ENCODE measurements at regions not wholly inside any gene's neighbourhood (a gene's known extent, or its start where the extent isn't known, plus 50 kb on each side); places are given as distances from the start of the nearest gene placed in this dataset.
"Not testable (repeated sequence)": the region's sequence is repeated elsewhere in the genome, so short reads cannot be mapped to it uniquely, and the experiment has no call there.

- DNase-seq, result no peak
Observed at GRCh38 chr9:7338586-7339281, 460.8 kb downstream of the DMAC1 start.

GRCh38 chr9:7336356-7337065 lies 463.1 kb downstream of the DMAC1 start:
- DNase-seq, result no peak

- DNase-seq, result no peak
Observed at GRCh38 chr9:7333719-7334118, 465.9 kb downstream of the DMAC1 start.

- DNase-seq, result no peak
Observed at GRCh38 chr9:7332780-7333179, 466.8 kb downstream of the DMAC1 start.

GRCh38 chr9:7328453-7328852 lies 471.1 kb downstream of the DMAC1 start:
- no peak for DNase-seq

- DNase-seq, result no peak
Observed at GRCh38 chr9:7325995-7326394, 473.6 kb downstream of the DMAC1 start.

- DNase-seq, result no peak
Observed at GRCh38 chr9:7324152-7324598, 475.4 kb downstream of the DMAC1 start.

- no peak for DNase-seq
Observed at GRCh38 chr9:7320841-7321240, 478.7 kb downstream of the DMAC1 start.

GRCh38 chr9:7320139-7320538 lies 479.4 kb downstream of the DMAC1 start:
- DNase-seq, result no peak

- DNase-seq, result no peak
Observed at GRCh38 chr9:7318920-7319319, 480.7 kb downstream of the DMAC1 start.

GRCh38 chr9:7316967-7317366 lies 482.6 kb downstream of the DMAC1 start:
- DNase-seq, result no peak

GRCh38 chr9:7316166-7316795 lies 483.3 kb downstream of the DMAC1 start:
- no peak for DNase-seq

- no peak for DNase-seq
Observed at GRCh38 chr9:7315746-7316145, 483.8 kb downstream of the DMAC1 start.

GRCh38 chr9:7315116-7315515 lies 484.5 kb downstream of the DMAC1 start:
- no peak for DNase-seq

GRCh38 chr9:7313389-7313788 lies 486.2 kb downstream of the DMAC1 start:
- no peak for DNase-seq

- not testable (repeated sequence) for DNase-seq
Observed at GRCh38 chr9:7309051-7309450, 490.5 kb downstream of the DMAC1 start.

GRCh38 chr9:7305677-7306076 lies 493.9 kb downstream of the DMAC1 start:
- no peak for DNase-seq

- no peak for DNase-seq
Observed at GRCh38 chr9:7304627-7304995, 495.0 kb downstream of the DMAC1 start.

- DNase-seq, result no peak
Observed at GRCh38 chr9:7303907-7304626, 495.5 kb downstream of the DMAC1 start.

GRCh38 chr9:7300484-7300883 lies 499.1 kb downstream of the DMAC1 start:
- no peak for DNase-seq

GRCh38 chr9:7298123-7298522 lies 501.5 kb downstream of the DMAC1 start:
- DNase-seq, result peak; percentile 61

GRCh38 chr9:7297521-7297920 lies 502.1 kb downstream of the DMAC1 start:
- DNase-seq, result no peak

- no peak for DNase-seq
Observed at GRCh38 chr9:7293091-7293490, 506.5 kb downstream of the DMAC1 start.

- DNase-seq, result no peak
Observed at GRCh38 chr9:7289773-7290172, 509.8 kb downstream of the DMAC1 start.

Measured in stimulated activated CD8-positive, alpha-beta memory T cell treated with anti-CD3 and anti-CD28 coated beads, Interleukin-4, amount 100 ng/mL, for 48 hours (primary cell).